H1 (cell line): ENCODE measurements at regions not wholly inside any gene's neighbourhood (a gene's known extent, or its start where the extent isn't known, plus 50 kb on each side); places are given as distances from the start of the nearest gene placed in this dataset.

Experiments
- CTCF ChIA-PET: fragments of 300-600 bp; sonication (Branson Sonifier 250); formaldehyde crosslinking; loops from one replicate; lab custom pipeline; 2021; ENCODE audit not compliant: partially characterized antibody; lab: Charles Lee
- POLR2A ChIA-PET: fragments of 300-600 bp; sonication (Branson Sonifier 250); formaldehyde crosslinking; loops from one replicate; lab custom pipeline; 2021; ENCODE audit warnings: inconsistent platforms; ENCODE audit not compliant: partially characterized antibody; lab: Charles Lee
- DNase-seq, 2 experiments: peaks; one replicate each; pipeline versions ENCODE4 v3.0.0 to v3.0.0-alpha.2; 2010 to 2022; ENCODE audit warnings: low spot score in 2 of 2, low read depth in 1 of 2, mixed read lengths in 1 of 2
- FAIRE-seq: peaks from 2 replicates; lab custom pipeline; 2011; peaks lifted over from hg19 to GRCh38; lab: Jason Lieb, UNC
- H2AFZ ChIP-seq: 2 replicates; pipeline ENCODE4 v1.8.1; 2012; ENCODE audit warnings: low read length, inconsistent platforms
- H2AK5ac ChIP-seq: 2 replicates; pipeline ENCODE4 v1.6.1; 2013; ENCODE audit warnings: low read depth, low read length
- H2BK120ac ChIP-seq: replicated peaks from 2 replicates; pipeline ENCODE3; 2013; ENCODE audit warnings: low read depth, low read length, inconsistent platforms
- H2BK12ac ChIP-seq: 2 replicates; pipeline ENCODE4 v1.6.1; 2013; ENCODE audit warnings: low read depth, low read length
- H2BK15ac ChIP-seq: 2 replicates; pipeline ENCODE4 v1.6.1; 2013; ENCODE audit warnings: low read length
- H2BK20ac ChIP-seq: 2 replicates; pipeline ENCODE4 v1.6.1; 2013; ENCODE audit warnings: low read length
- H2BK5ac ChIP-seq: 2 replicates; pipeline ENCODE4 v1.6.1; 2013; ENCODE audit warnings: low read depth, low read length
- H3K14ac ChIP-seq: 2 replicates; pipeline ENCODE4 v1.6.1; 2013; ENCODE audit warnings: inconsistent platforms; ENCODE audit not compliant: insufficient read length
- H3K18ac ChIP-seq: 2 replicates; pipeline ENCODE4 v1.6.1; 2013; ENCODE audit warnings: low read length; ENCODE audit errors: extremely low read depth
- H3K23ac ChIP-seq: 2 replicates; pipeline ENCODE4 v1.6.1; 2013; ENCODE audit warnings: inconsistent platforms; ENCODE audit not compliant: insufficient read length
- H3K23me2 ChIP-seq: 2 replicates; pipeline ENCODE4 v1.6.1; 2013; ENCODE audit warnings: low read depth, low read length
- H3K27ac ChIP-seq: 2 replicates; pipeline ENCODE4 v1.6.1; 2011; ENCODE audit warnings: low read depth, low read length, inconsistent platforms
- H3K27me3 ChIP-seq, 4 experiments: replicated peaks in 1 of 4; 1 replicate in 1 of 4; 2 replicates in 3 of 4; pipeline versions ENCODE4 v1.6.1 to v1.8.1; 2011 to 2013; ENCODE audit warnings: low read length in 3 of 4, mild to moderate bottlenecking in 3 of 4, inconsistent platforms in 2 of 4, mixed read lengths in 2 of 4, moderate library complexity in 1 of 4; ENCODE audit not compliant: control insufficient read depth in 3 of 4, insufficient read depth in 3 of 4; ENCODE audit errors: extremely low read depth in 1 of 4
- H3K36me3 ChIP-seq, 4 experiments: 2 replicates each; pipeline versions ENCODE4 v1.6.1 to v1.8.1; 2011 to 2013; ENCODE audit warnings: mild to moderate bottlenecking in 4 of 4, low read length in 3 of 4, moderate library complexity in 2 of 4, control low read depth in 1 of 4, inconsistent platforms in 1 of 4; ENCODE audit not compliant: insufficient read depth in 4 of 4, control insufficient read depth in 2 of 4
- H3K4ac ChIP-seq: replicated peaks from 2 replicates; pipeline ENCODE3; 2013; ENCODE audit warnings: low read length, low read depth, mixed read lengths, inconsistent platforms; ENCODE audit not compliant: insufficient read length
- H3K4me1 ChIP-seq, 4 experiments: replicated peaks in 1 of 4; 1 replicate in 1 of 4; 2 replicates in 3 of 4; pipeline versions ENCODE4 v1.6.1 to v1.8.1; 2011 to 2013; ENCODE audit warnings: low read length in 3 of 4, inconsistent platforms in 2 of 4, mixed read lengths in 1 of 4; ENCODE audit not compliant: insufficient read depth in 4 of 4, control insufficient read depth in 3 of 4
- H3K4me2 ChIP-seq, 2 experiments: 2 replicates each; pipeline versions ENCODE4 v1.6.1 to v1.8.1; 2011 to 2013; ENCODE audit warnings: low read depth in 2 of 2, low read length in 2 of 2, control low read depth in 1 of 2, inconsistent platforms in 1 of 2, mild to moderate bottlenecking in 1 of 2; ENCODE audit not compliant: insufficient read depth in 1 of 2
- H3K4me3 ChIP-seq, 4 experiments: fragments of 200-600, 300-600 bp in 1 of 4; sonication (generic), shearing (Covaris generic), sonication (Bioruptor Twin) in 1 of 4; 2 replicates each; pipeline versions ENCODE4 v1.5.1 to v1.8.1; 2011 to 2016; ENCODE audit warnings: low read length in 4 of 4, low read depth in 3 of 4, control low read depth in 2 of 4, inconsistent platforms in 2 of 4, mild to moderate bottlenecking in 2 of 4, mixed read lengths in 1 of 4, moderate library complexity in 1 of 4; ENCODE audit not compliant: insufficient read depth in 2 of 4; ENCODE audit errors: extremely low read depth in 1 of 4
- H3K56ac ChIP-seq: replicated peaks from 2 replicates; pipeline ENCODE3; 2013; ENCODE audit warnings: low read depth, mild to moderate bottlenecking, mixed read lengths, low read length, inconsistent platforms; ENCODE audit not compliant: insufficient read length
- H3K79me1 ChIP-seq: 2 replicates; pipeline ENCODE4 v1.6.1; 2013; ENCODE audit warnings: low read depth, low read length, control low read depth
- H3K79me2 ChIP-seq, 2 experiments: 2 replicates each; pipeline versions ENCODE4 v1.6.1 to v1.8.1; 2012 to 2013; ENCODE audit warnings: low read length in 2 of 2, mild to moderate bottlenecking in 2 of 2, inconsistent platforms in 1 of 2; ENCODE audit not compliant: insufficient read depth in 2 of 2, control insufficient read depth in 1 of 2
- H3K9ac ChIP-seq, 4 experiments: replicated peaks in 1 of 4; 1 replicate in 1 of 4; 2 replicates in 3 of 4; pipeline versions ENCODE4 v1.6.1 to v1.8.1; 2011 to 2013; ENCODE audit warnings: low read depth in 3 of 4, low read length in 3 of 4, control low read depth in 2 of 4, mild to moderate bottlenecking in 2 of 4, moderate library complexity in 2 of 4, inconsistent platforms in 1 of 4; ENCODE audit errors: extremely low read depth in 1 of 4
- H3K9me3 ChIP-seq, 2 experiments: 2 replicates each; pipeline versions ENCODE4 v1.6.1 to v1.8.1; 2012 to 2013; ENCODE audit warnings: mild to moderate bottlenecking in 2 of 2, moderate library complexity in 2 of 2, control low read depth in 1 of 2, inconsistent platforms in 1 of 2, low read depth in 1 of 2, low read length in 1 of 2, mixed read lengths in 1 of 2; ENCODE audit not compliant: insufficient read depth in 2 of 2
- H4K20me1 ChIP-seq, 2 experiments: replicated peaks in 1 of 2; 2 replicates each; pipeline versions ENCODE3 to v1.8.1; 2011 to 2013; ENCODE audit warnings: inconsistent platforms in 2 of 2, low read length in 2 of 2, mild to moderate bottlenecking in 1 of 2; ENCODE audit not compliant: insufficient read depth in 2 of 2, control insufficient read depth in 1 of 2
- H4K5ac ChIP-seq: 2 replicates; pipeline ENCODE4 v1.6.1; 2013; ENCODE audit warnings: low read length, low read depth, mixed read lengths, inconsistent platforms; ENCODE audit not compliant: insufficient read length
- H4K8ac ChIP-seq: 2 replicates; pipeline ENCODE4 v1.8.0; 2013; ENCODE audit warnings: mild to moderate bottlenecking, moderate library complexity, low read length, inconsistent platforms; ENCODE audit not compliant: insufficient read depth; ENCODE audit errors: extremely low read depth
- H4K91ac ChIP-seq: replicated peaks from 2 replicates; pipeline ENCODE3; 2013; ENCODE audit warnings: low read length, mixed read lengths, inconsistent platforms; ENCODE audit not compliant: insufficient read length
- RFX5 ChIP-seq: IDR thresholded peaks from 2 replicates; pipeline ENCODE4 v1.6.1; 2011; ENCODE audit warnings: low read depth, low read length, improper control_type of control experiment, borderline replicate concordance
- SP4 ChIP-seq: IDR thresholded peaks from 2 replicates; pipeline ENCODE4 v1.6.1; 2012; ENCODE audit warnings: low read length, inconsistent platforms
- WGBS, 2 experiments: shearing (Covaris generic) in 1 of 2; methylation state at CpG; one replicate each; pipeline versions ENCODE4 v1.1.6 to v1.1.7; 2013 to 2015; ENCODE audit warnings: low lambda C conversion rate in 2 of 2, mixed read lengths in 2 of 2, inconsistent platforms in 1 of 2, low coverage in 1 of 2, missing lambda C conversion rate in 1 of 2; ENCODE audit not compliant: insufficient replicate concordance in 2 of 2, insufficient coverage in 1 of 2, insufficient read length in 1 of 2; ENCODE audit errors: extremely low coverage in 1 of 2, missing lambda C conversion rate in 1 of 2; 5-methylcytosine and 5-hydroxymethylcytosine counted together
- TF ChIP-seq, protein P1 (sequence below): IDR thresholded peaks from 2 replicates; pipeline ENCODE4 v1.6.1; 2011; ENCODE audit warnings: low read length, improper control_type of control experiment

DNA sequence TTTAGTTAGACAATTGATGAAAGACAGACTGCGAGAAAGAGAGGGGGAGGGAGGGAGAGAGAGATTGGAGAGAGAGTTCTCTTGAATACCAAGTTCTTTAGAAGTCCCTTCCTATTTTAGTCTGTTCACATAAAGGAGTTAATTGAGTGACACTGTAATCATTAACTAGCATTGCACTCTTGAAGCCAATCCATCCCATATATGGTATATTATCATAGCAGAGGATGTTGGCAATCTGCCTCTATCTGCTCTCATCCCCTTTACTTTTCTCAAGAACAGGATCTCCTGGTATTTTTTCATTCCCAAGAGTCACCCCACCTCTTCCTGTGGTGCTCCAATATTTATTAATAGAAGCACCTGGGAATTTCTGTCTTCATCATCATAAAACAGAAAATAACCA is 959.6 kb upstream of the NDST4 start:
- Histone ChIP-seq H2AFZ (no peak overlapping the region), H4K91ac (no peak overlapping the region), H3K14ac (no peak overlapping the region), H2BK120ac (no peak overlapping the region), H2BK12ac (no peak overlapping the region), H2BK20ac (no peak overlapping the region), H2BK5ac (no peak overlapping the region), H3K4me2 (no peak overlapping the region), H3K23me2 (no peaks in the 10 kb centered on the region), H2AK5ac (no peak overlapping the region), H3K9ac (no peak overlapping the region), H4K20me1 (no peaks in the 10 kb centered on the region), H4K8ac (no peak overlapping the region), H3K36me3 (no peaks in the 10 kb centered on the region), H3K18ac (no peak overlapping the region), H3K56ac (no peak overlapping the region), H3K79me1 (no peaks in the 10 kb centered on the region), H2BK15ac (no peak overlapping the region), H3K4ac (no peak overlapping the region), H3K4me3 (no peak overlapping the region), H4K5ac (no peak overlapping the region), H3K9me3 (peaks cover 0 to 5% of the 10 kb centered on the region in 2 experiments; a peak in 1 of 4 replicates), H3K79me2 (no peaks in the 10 kb centered on the region), H3K4me1 (no peaks in the 10 kb centered on the region), H3K27ac (no peak overlapping the region), H3K27me3 (no peaks in the 10 kb centered on the region), H3K23ac (no peak overlapping the region)
- DNase-seq (no peak), FAIRE-seq (no peak)
- POLR2A ChIA-PET, result no interaction called here
- WGBS, 2 experiments, result 80% methylated on average over 1 of the region's 1 CpG; no CpG with 5 or more reads in 1 of the 2 experiments
- TF ChIP-seq, protein P1, sequence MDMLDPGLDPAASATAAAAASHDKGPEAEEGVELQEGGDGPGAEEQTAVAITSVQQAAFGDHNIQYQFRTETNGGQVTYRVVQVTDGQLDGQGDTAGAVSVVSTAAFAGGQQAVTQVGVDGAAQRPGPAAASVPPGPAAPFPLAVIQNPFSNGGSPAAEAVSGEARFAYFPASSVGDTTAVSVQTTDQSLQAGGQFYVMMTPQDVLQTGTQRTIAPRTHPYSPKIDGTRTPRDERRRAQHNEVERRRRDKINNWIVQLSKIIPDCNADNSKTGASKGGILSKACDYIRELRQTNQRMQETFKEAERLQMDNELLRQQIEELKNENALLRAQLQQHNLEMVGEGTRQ, result no peak
- TF ChIP-seq SP4 (no peak), RFX5 (no peak)
- CTCF ChIA-PET, result no interaction called here
